HepG2 (cell line): ENCODE measurements at regions not wholly inside any gene's neighbourhood (a gene's known extent, or its start where the extent isn't known, plus 50 kb on each side); places are given as distances from the start of the nearest gene placed in this dataset.
A peak's percentile ranks its signal among the peaks of the same experiment; 100 is the strongest.

Experiments used
- ATAC-seq: fragments of 200-7000 bp; cut with Tn5 transposase; 3 replicates; pipeline ENCODE4 v1.9.1; 2020; ENCODE audit warnings: mild to moderate bottlenecking, moderate library complexity
- BruUV-seq: library from RNA; stranded (reverse); fragments of 400-500 nt; replicated peaks from 2 replicates; lab custom pipeline; 2021; lab: Mats Ljungman, UMichigan
- CTCF ChIA-PET: fragments of 300-600 bp; formaldehyde crosslinking; extraction: SDS; loops from one replicate; lab custom pipeline; 2021; ENCODE audit warnings: low total read pairs, inconsistent platforms, low intra/inter-chr PET ratio; lab: Yijun Ruan, JAX
- POLR2A ChIA-PET: fragments of 350-600 bp; sonication (Branson Sonifier 250); formaldehyde crosslinking; loops from one replicate; lab custom pipeline; 2020; ENCODE audit warnings: antibody characterized with exemption, inconsistent platforms; lab: Yijun Ruan, JAX
- DNase-seq: peaks from one replicate; pipeline ENCODE4 v3.0.0-alpha.2; 2015; ENCODE audit warnings: low spot score
- FAIRE-seq: peaks from 3 replicates; lab custom pipeline; 2011; peaks lifted over from hg19 to GRCh38; lab: Jason Lieb, UNC
- H2AFZ ChIP-seq: one replicate; pipeline ENCODE4 v1.6.1; 2011; ENCODE audit warnings: low read length, inconsistent platforms
- H3K27ac ChIP-seq: fragments of 300-600 bp; 3 replicates; pipeline ENCODE4 v1.8.0; 2011; ENCODE audit warnings: mixed run types, mild to moderate bottlenecking, mixed read lengths, low read length, inconsistent platforms; ENCODE audit not compliant: insufficient read depth; ENCODE audit errors: extremely low read length
- H3K27me3 ChIP-seq, 2 experiments: fragments of 200-600 bp in 1 of 2; 2 replicates in 1 of 2; 3 replicates in 1 of 2; pipeline versions ENCODE4 v1.6.0 to v1.8.0; 2011; ENCODE audit warnings: low read length in 2 of 2, mild to moderate bottlenecking in 2 of 2, moderate library complexity in 2 of 2, inconsistent platforms in 1 of 2; ENCODE audit not compliant: insufficient read depth in 2 of 2, control insufficient read depth in 1 of 2
- H3K36me3 ChIP-seq, 2 experiments: fragments of 200-600 bp in 1 of 2; replicated peaks in 1 of 2; 2 replicates in 1 of 2; 3 replicates in 1 of 2; pipeline versions ENCODE4 v1.5.1 to v1.8.0; 2011; ENCODE audit warnings: low read length in 2 of 2, inconsistent platforms in 1 of 2; ENCODE audit not compliant: insufficient read depth in 2 of 2, control insufficient read depth in 1 of 2
- H3K4me1 ChIP-seq: 2 replicates; pipeline ENCODE4 v1.5.1; 2012; ENCODE audit warnings: low read length, inconsistent platforms; ENCODE audit not compliant: insufficient read depth
- H3K4me2 ChIP-seq: 2 replicates; pipeline ENCODE4 v1.6.0; 2011; ENCODE audit warnings: low read depth, low read length, inconsistent platforms
- H3K4me3 ChIP-seq, 3 experiments: fragments of 200-600 bp in 1 of 3; sonication (generic), shearing (Covaris generic) in 1 of 3; replicated peaks in 1 of 3; 2 replicates each; pipeline ENCODE4 v1.5.1; 2011 to 2016; ENCODE audit warnings: low read length in 3 of 3, inconsistent platforms in 2 of 3, low read depth in 2 of 3, mild to moderate bottlenecking in 2 of 3, control low read depth in 1 of 3, mixed read lengths in 1 of 3; ENCODE audit not compliant: insufficient read depth in 1 of 3
- H3K79me2 ChIP-seq: one replicate; pipeline ENCODE4 v1.6.1; 2011; ENCODE audit warnings: low read length, inconsistent platforms; ENCODE audit not compliant: insufficient read depth
- H3K9ac ChIP-seq: 2 replicates; pipeline ENCODE4 v1.6.0; 2011; ENCODE audit warnings: mild to moderate bottlenecking, low read depth, low read length, inconsistent platforms; ENCODE audit not compliant: insufficient read depth
- H3K9me3 ChIP-seq: 2 replicates; pipeline ENCODE4 v1.5.1; 2012; ENCODE audit warnings: mild to moderate bottlenecking, low read length
- H4K20me1 ChIP-seq: 2 replicates; pipeline ENCODE4 v1.6.0; 2011; ENCODE audit warnings: inconsistent platforms, mild to moderate bottlenecking, low read length, moderate library complexity; ENCODE audit not compliant: insufficient read depth
- ATF2 ChIP-seq: sonication (generic); formaldehyde crosslinking; IDR thresholded peaks from 2 replicates; pipeline ENCODE4 v1.4.0; 2020; ENCODE audit warnings: missing genetic modification reagents
- BRD4 ChIP-seq: sonication (generic); formaldehyde crosslinking; IDR thresholded peaks from 2 replicates; pipeline ENCODE4 v1.4.0; 2020; ENCODE audit warnings: missing genetic modification reagents
- ELF3 ChIP-seq: IDR thresholded peaks from 2 replicates; pipeline ENCODE4 v1.6.1; 2016; ENCODE audit warnings: missing genetic modification reagents, missing compliant biosample characterization
- GATAD1 ChIP-seq: IDR thresholded peaks from 2 replicates; pipeline ENCODE4 v1.6.1; 2016; ENCODE audit warnings: missing genetic modification reagents, missing compliant biosample characterization
- HMGA1 ChIP-seq: sonication (generic); formaldehyde crosslinking; conservative IDR thresholded peaks from 2 replicates; pipeline ENCODE4 v1.4.0; 2020; ENCODE audit warnings: missing genetic modification reagents
- IRF1 ChIP-seq: sonication (generic); formaldehyde crosslinking; IDR thresholded peaks from 2 replicates; pipeline ENCODE4 v1.4.0; 2020; ENCODE audit warnings: low read depth, mild to moderate bottlenecking, missing genetic modification reagents
- KDM6A ChIP-seq: IDR thresholded peaks from 2 replicates; pipeline ENCODE4 v1.6.1; 2016; ENCODE audit warnings: low read depth
- MAFF ChIP-seq: IDR thresholded peaks from 2 replicates; pipeline ENCODE4 v1.6.1; 2011; ENCODE audit warnings: low read depth, low read length, improper control_type of control experiment
- MAFK ChIP-seq, 2 experiments: IDR thresholded peaks in 1 of 2; conservative IDR thresholded peaks in 1 of 2; 2 replicates each; pipeline ENCODE4 v1.6.1; 2011; ENCODE audit warnings: improper control_type of control experiment in 2 of 2, low read length in 2 of 2
- MBD4 ChIP-seq: IDR thresholded peaks from 2 replicates; pipeline ENCODE4 v1.6.1; 2012; ENCODE audit warnings: low read length, inconsistent platforms, borderline replicate concordance
- MNT ChIP-seq: fragments of 450-650 bp; IDR thresholded peaks from 2 replicates; pipeline ENCODE4 v1.6.1; 2016
- NFE2L2 ChIP-seq: fragments of 150-350 bp; IDR thresholded peaks from 2 replicates; pipeline ENCODE4 v1.6.1; 2014; ENCODE audit warnings: low read length
- ZNF382 ChIP-seq: sonication (generic); formaldehyde crosslinking; IDR thresholded peaks from 2 replicates; pipeline ENCODE4 v1.5.0; 2020; ENCODE audit warnings: missing genetic modification reagents, mild to moderate bottlenecking, borderline replicate concordance
- ZNF782 ChIP-seq: sonication (generic); formaldehyde crosslinking; IDR thresholded peaks from 2 replicates; pipeline ENCODE4 v1.4.0; 2020; ENCODE audit warnings: missing genetic modification reagents, mild to moderate bottlenecking, borderline replicate concordance
- WGBS: methylation state at CpG from one replicate; pipeline ENCODE4 v1.1.6; 2017; ENCODE audit warnings: low lambda C conversion rate; 5-methylcytosine and 5-hydroxymethylcytosine counted together
- in situ Hi-C: cut with HindIII; loops from 2 replicates; pipeline ENCODE4 v1.10.0; 2017; ENCODE audit warnings: low pct_unique_long_range_greater_than_20kb; ENCODE audit not compliant: extremely low pct_ligation_motif_present
- intact Hi-C: fragments of 100-400 bp; cut with micrococcal nuclease; formaldehyde crosslinking; loops from one replicate; pipeline ENCODE4 v1.10.0; 2022; ENCODE audit not compliant: unreplicated experiment
- TF ChIP-seq, protein P1 (sequence below): sonication (generic); formaldehyde crosslinking; IDR thresholded peaks from 2 replicates; pipeline ENCODE4 v1.4.0; 2020; ENCODE audit warnings: missing genetic modification reagents, borderline replicate concordance
- TF ChIP-seq, protein P2 (sequence below): sonication (generic); formaldehyde crosslinking; IDR thresholded peaks from 2 replicates; pipeline ENCODE4 v1.5.0; 2020; ENCODE audit warnings: mild to moderate bottlenecking, missing genetic modification reagents, moderate library complexity

- ChIA-PET CTCF (no interaction called here), POLR2A (no interaction called here)
- H2AFZ ChIP-seq, result peak overlapping the region; percentile 22
- H4K20me1 ChIP-seq, result no peaks in the 10 kb centered on the region
- in situ Hi-C loops, result no loop called here
- H3K9ac ChIP-seq, result peak overlapping the region; percentile 25; the same call in 1 of the 2 replicates
- no peaks in the 10 kb centered on the region for H3K4me1 ChIP-seq
- intact Hi-C loops, result no loop called here
- no peak for DNase-seq
- H3K4me2 ChIP-seq, result peak overlapping the region; percentile 55
- no peaks in the 10 kb centered on the region for H3K27me3 ChIP-seq
- peak overlapping the region; percentile 33 to 56 (median 49); a peak in 5 of 6 replicates for H3K4me3 ChIP-seq
- FAIRE-seq, result no peak
- no TSS peak for BruUV-seq
- TF ChIP-seq ATF2 (CRISPR knock-in tag) (no peak), NFE2L2 (peak; percentile 94), ELF3 (CRISPR knock-in tag) (no peak), MAFF (peak; percentile 94), GATAD1 (CRISPR knock-in tag) (no peak), ZNF782 (CRISPR knock-in tag) (no peak), HMGA1 (CRISPR knock-in tag) (no peak), IRF1 (no peak), MBD4 (no peak), MNT (no peak), BRD4 (CRISPR knock-in tag) (no peak), ZNF382 (no peak), KDM6A (CRISPR knock-in tag) (no peak), MAFK (conservative IDR thresholded peaks at IDR 0.05 in 1 of 2, IDR thresholded peaks at IDR 0.05 in 1 of 2; ENCODE audit: low read length in 2 of 2) (peak; percentile 95 to 97)
- TF ChIP-seq, protein P1, sequence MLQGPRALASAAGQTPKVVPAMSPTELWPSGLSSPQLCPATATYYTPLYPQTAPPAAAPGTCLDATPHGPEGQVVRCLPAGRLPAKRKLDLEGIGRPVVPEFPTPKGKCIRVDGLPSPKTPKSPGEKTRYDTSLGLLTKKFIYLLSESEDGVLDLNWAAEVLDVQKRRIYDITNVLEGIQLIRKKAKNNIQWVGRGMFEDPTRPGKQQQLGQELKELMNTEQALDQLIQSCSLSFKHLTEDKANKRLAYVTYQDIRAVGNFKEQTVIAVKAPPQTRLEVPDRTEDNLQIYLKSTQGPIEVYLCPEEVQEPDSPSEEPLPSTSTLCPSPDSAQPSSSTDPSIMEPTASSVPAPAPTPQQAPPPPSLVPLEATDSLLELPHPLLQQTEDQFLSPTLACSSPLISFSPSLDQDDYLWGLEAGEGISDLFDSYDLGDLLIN (CRISPR knock-in tag), result no peak
- TF ChIP-seq, protein P2, sequence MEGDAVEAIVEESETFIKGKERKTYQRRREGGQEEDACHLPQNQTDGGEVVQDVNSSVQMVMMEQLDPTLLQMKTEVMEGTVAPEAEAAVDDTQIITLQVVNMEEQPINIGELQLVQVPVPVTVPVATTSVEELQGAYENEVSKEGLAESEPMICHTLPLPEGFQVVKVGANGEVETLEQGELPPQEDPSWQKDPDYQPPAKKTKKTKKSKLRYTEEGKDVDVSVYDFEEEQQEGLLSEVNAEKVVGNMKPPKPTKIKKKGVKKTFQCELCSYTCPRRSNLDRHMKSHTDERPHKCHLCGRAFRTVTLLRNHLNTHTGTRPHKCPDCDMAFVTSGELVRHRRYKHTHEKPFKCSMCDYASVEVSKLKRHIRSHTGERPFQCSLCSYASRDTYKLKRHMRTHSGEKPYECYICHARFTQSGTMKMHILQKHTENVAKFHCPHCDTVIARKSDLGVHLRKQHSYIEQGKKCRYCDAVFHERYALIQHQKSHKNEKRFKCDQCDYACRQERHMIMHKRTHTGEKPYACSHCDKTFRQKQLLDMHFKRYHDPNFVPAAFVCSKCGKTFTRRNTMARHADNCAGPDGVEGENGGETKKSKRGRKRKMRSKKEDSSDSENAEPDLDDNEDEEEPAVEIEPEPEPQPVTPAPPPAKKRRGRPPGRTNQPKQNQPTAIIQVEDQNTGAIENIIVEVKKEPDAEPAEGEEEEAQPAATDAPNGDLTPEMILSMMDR (CRISPR knock-in tag), result no peak
- no peaks in the 10 kb centered on the region for H3K36me3 ChIP-seq
- H3K27ac ChIP-seq, result no peak overlapping the region
- no peaks in the 10 kb centered on the region for H3K9me3 ChIP-seq
- WGBS, result 23% methylated on average over 6 of the region's 6 CpGs
- ATAC-seq, result peak; percentile 33; the same call in 1 of the 3 replicates
- no peaks in the 10 kb centered on the region for H3K79me2 ChIP-seq
These were observed 328.1 kb downstream of the HINT1 start for GRCh38 chr5:130836729-130837649.
